SK-N-MC (cell line): ENCODE measurements at regions not wholly inside any gene's neighbourhood (a gene's known extent, or its start where the extent isn't known, plus 50 kb on each side); places are given as distances from the start of the nearest gene placed in this dataset.

Source experiments
- EZH2 ChIP-seq: fragments of 200-600 bp; sonication (generic); IDR thresholded peaks from one replicate; pipeline ENCODE4 v1.6.1; 2017; ENCODE audit warnings: antibody characterized with exemption
- FOXP2 ChIP-seq: optimal IDR thresholded peaks from 2 replicates; pipeline ENCODE3; 2011; ENCODE audit warnings: mild to moderate bottlenecking, moderate library complexity; ENCODE audit not compliant: insufficient read depth; ENCODE audit errors: extremely low read length, control extremely low read depth
- POLR2AphosphoS5 ChIP-seq: IDR thresholded peaks from 2 replicates; pipeline ENCODE4 v1.6.1; 2012; ENCODE audit warnings: mild to moderate bottlenecking, low read depth, low read length, borderline replicate concordance

DNA sequence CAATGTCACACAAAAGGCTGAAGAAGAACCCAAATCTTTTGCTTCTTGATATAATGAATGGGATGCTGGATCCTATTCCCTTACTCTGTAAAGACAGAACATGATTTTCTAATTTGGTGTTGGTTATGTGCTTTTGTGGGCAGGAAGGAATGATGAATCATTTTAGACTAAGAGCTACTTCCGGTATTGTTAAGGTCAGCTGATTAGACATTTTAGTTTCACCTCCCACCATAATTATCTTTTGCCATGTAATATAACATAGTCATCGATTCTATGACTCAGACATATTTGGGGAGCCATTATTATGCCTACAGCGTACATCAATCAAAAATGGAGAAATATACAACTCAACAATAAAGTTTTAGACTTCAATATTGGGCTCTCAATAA is 265.3 kb downstream of the ZNF674 start:
- TF ChIP-seq EZH2 (no peak), POLR2AphosphoS5 (no peak), FOXP2 (no peak)
